NCI-H146 treated with DMSO at 0.1 percent for 48 hours (cell line): ENCODE measurements at regions not wholly inside any gene's neighbourhood (a gene's known extent, or its start where the extent isn't known, plus 50 kb on each side); places are given as distances from the start of the nearest gene placed in this dataset.
"Not testable (repeated sequence)": the region's sequence is repeated elsewhere in the genome, so short reads cannot be mapped to it uniquely, and the experiment has no call there.

Experiments used
- DNase-seq: peaks from one replicate; lab custom pipeline; 2025; ENCODE audit not compliant: unreplicated experiment; lab: John Stamatoyannopoulos, UW

GRCh38 chr6:168915855-168916254 lies 337.8 kb downstream of the THBS2 start:
- peak; percentile 30 for DNase-seq

- no peak for DNase-seq
Measured at GRCh38 chr6:168915242-168915641, 338.4 kb downstream of the THBS2 start.

DNA sequence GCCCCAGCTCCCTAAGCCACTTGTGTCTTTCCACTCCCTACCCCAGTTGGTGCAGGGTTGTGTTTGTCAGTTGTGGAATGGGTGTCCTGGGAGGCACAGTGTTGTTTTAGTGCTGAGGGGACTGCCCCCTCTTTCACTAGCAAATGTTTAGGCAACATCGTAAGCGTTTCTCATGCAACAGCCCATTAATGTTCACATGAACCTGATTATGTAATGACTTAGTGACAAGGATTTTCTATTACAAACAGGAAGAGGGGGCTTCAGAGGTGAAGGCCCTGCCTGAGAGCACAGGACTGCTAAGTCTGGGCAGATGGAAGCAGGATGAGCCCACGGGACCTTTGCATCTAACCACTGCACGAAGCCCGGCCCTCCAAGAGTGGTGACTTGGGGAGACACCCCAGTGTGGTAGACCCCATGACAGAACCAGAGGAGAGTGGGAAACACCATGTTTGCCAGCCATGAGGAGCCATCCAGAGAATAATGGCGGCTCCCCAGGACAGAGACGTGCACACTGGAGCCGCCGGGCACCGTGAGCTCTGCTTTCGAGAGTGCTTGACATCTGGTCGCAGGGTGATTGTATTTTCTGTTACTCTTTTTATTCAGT lies 339.7 kb downstream of the THBS2 start:
- DNase-seq, result no peak

GRCh38 chr6:168913231-168913865 lies 340.3 kb downstream of the THBS2 start:
- DNase-seq, result not testable (repeated sequence)

DNA sequence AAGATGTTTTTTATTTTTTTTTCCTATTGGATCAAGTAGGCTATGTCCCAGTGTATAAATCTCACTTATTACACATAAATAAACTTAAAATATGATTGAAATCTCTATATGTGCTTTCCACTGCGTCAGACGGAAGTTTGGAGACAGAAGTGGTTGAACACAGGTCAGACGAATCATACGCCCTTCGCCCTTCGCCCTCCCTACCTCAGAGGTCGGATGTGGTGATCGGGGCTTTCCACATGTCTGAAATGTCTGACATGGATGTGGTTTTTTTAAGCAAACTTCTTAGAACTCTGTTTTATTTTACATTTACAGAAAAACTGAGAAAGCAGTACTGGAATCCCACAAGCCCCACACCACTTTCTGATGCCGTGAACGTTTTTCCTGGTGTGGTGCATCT lies 344.4 kb downstream of the THBS2 start:
- DNase-seq, result no peak

DNA sequence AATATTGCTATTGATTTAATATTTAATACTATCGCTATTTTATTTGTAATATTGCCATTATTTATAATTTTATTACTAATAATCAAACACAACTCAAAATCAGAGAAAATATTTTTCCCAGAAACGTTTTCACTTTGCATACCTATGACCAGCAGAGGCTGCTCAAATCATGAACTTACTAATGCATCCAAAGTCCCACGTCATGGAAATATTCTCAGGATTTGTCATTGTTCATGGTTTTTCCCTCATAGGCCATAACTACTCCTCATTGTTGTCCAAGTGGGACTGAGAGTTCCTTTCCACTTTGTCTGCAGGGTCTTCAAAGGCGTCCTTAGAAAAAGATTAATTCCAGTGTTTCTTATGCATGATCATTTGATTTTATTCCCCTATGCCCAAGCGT lies 344.8 kb downstream of the THBS2 start:
- no peak for DNase-seq

DNA sequence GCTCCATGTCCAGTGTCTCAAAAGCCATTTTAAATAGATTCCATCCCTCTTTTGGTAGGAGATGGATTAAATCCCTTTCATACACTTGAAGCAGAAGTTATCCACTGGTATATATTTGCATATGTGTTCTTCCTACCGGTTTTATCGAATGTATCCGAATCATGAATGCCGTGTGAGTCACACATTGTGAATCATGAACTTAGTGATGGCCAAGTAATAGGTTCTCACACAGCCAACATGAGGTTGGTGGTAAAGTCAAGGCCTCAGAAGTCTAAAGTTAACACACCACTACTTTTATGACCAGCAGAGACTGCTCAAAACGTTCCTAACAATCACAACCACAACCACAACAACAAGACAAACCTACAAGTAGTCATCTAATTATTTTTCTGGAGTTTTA lies 345.5 kb downstream of the THBS2 start:
- DNase-seq, result no peak

DNA sequence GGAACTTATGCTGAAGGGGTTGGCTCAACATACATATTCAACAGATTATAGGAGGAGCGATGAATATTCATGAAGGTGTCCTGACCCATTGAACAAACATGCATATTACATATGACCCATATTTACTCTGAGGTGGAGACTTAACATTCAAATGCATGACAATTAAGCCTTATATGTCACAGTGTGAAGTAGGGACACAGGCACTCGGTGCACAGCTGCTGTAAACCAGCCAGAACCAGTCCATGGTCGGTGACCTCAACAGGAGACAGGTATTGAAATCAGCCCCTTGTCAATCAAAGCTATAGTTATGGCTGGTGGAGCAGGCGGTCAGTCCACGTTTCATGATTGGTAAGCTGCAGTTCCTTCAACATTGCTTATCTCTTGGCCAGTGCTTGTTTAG lies 347.3 kb downstream of the THBS2 start:
- no peak for DNase-seq

DNA sequence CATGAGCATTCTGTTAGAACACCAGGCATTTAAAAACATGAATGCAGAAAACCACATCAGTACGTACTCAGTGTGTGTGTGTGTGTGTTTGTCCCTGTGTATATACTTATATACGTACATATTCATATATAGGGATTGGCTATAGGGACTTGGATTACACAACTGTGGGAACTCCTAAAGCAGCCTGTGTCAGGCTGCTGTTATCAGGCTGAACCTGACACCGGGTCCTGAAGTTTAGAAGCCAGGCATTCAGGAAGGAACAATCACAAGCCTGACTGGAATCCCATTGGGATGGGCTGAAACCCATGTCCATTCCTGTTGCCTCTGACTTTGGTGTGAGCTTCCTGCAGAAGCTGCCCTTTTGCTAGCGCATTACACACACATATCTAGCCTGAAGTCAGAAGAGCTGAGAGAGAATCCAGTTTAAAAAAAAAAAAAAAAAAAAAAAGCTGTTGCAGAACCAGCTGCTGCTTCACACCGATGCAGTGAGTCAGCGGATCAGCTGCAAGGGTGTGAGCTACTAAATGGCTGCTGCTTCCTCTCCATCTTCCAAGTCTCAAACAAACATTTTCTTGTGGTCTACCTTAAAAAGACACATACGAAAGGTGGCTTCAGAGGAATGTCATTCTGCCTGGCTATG lies 348.1 kb downstream of the THBS2 start:
- no peak for DNase-seq

DNA sequence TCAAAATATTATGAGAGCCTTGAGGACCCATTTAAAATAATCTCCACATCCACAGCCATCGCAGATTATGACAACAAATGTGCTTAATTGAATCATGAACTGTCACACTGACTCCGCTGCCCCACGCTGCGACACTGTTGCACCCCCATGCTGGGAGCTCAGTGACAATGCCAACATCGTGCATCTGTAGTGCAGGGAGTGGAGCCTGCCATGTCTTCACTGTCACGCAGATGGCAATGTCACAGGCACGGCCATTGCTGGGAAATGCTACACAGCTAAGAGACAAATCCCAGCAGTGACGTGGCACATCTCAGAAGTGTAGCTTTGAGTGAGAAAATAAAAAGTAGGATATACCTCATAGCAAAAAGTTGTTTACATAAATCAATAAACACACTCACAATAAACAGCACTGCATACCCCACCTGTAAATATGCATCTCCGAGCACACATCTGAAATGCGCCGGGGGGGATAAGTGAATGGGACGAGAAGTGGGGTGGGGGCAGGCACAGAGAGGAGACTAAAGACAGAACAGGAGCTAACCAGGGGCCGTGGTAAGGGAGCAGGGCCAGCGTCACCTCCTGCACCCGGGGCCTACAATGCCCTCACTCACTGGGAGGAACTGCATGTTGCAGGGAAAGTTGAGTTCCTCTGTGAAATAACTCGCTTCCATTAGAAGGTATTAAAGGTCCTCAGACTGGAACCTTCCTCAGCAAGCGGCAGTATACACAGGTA lies 349.9 kb downstream of the THBS2 start:
- no peak for DNase-seq

DNA sequence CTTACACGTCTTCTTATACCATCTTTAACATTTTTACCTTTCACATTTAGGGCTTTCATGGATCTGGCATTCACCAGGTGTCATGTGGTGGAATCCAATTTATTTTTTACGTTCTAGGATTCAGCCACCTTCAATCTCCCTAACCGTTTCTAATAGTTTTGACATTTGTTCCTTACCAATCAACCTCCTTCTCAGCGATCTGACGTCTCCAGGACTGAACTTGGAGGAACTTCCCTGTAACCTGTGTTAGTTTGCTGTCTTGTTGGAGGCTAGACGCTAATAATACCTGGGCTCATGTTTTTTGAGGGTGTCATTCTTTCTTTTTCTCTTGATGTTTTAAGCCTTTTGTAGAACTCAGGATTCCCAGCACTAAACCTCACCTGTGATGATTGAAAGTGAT lies 351.6 kb downstream of the THBS2 start:
- no peak for DNase-seq

DNA sequence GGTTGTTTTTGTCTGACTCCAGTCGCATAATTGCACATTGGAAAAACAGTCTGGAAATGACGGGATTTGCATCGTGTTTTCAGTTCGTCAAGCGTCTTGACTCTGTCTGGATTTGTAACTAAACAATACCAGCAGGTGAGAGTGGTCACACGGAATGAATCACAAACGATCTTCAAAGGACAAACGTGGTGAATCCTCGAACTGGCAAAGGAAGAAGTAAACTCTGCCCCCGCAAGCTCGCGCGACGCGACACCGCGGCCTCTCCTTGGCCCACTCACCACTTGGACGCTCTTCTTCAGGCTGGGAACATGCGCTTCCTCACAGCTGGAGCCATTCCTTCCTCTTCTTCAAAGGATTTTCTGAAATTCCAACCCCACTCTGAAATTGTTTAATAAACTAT lies 352.6 kb downstream of the THBS2 start:
- no peak for DNase-seq

DNA sequence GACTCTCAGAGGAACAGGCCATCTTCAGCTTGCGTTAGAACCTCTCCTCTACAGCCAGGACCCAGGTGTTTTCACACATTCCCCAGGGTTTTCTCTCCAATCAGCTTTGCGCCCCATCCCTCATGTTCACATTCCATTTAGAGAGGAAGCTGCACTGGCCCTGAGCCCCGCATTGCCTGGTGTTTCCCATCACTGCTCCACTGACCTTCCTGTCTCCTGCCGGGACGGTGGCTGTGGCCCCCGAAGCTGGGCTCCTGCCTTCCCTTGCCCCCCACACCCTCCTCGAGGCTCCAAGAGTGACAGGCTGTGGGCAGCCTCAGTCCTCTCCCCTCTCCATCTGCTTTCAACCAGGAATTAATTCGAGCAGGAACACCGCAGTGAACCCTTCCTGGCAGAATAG lies 357.3 kb downstream of the THBS2 start:
- no peak for DNase-seq

DNA sequence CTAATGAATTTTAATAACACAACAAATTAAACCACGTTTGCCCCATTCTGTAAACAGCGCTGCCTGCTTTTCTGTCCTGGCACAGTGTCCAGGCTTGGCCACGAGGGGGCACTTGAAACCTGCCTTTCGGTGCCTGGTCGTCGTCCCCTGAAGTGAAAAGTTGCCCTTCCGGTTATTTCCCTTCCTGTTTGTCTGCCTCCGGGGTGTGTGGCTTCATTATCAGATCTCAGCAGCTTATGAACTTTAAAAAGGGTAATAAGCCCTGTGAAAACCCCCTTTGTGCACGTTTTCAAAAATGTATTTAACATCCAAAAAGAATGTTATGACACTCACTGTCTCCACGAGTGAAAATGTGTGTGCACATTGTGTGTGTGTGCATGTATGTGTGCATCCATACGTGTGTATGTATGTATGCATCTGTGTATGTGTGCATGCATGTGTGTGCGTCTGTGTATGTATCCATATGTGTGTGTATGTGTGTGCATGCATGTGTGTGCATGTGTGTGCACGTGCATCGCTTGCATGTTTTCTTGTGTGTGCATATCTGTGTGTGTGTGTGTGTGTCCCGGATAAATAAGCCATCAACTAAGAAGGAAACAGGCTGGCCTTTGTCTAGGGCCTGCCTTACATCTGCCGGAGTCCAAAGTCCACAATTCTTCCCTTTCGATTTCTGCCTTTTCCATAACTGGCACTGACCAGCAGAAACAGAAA lies 358.4 kb downstream of the THBS2 start:
- DNase-seq, result peak; percentile 90

GRCh38 chr6:168892031-168892430 lies 361.6 kb downstream of the THBS2 start:
- no peak for DNase-seq

- no peak for DNase-seq
Measured at GRCh38 chr6:168890981-168891365, 362.7 kb downstream of the THBS2 start.

GRCh38 chr6:168890306-168890980 lies 363.2 kb downstream of the THBS2 start:
- DNase-seq, result no peak

DNA sequence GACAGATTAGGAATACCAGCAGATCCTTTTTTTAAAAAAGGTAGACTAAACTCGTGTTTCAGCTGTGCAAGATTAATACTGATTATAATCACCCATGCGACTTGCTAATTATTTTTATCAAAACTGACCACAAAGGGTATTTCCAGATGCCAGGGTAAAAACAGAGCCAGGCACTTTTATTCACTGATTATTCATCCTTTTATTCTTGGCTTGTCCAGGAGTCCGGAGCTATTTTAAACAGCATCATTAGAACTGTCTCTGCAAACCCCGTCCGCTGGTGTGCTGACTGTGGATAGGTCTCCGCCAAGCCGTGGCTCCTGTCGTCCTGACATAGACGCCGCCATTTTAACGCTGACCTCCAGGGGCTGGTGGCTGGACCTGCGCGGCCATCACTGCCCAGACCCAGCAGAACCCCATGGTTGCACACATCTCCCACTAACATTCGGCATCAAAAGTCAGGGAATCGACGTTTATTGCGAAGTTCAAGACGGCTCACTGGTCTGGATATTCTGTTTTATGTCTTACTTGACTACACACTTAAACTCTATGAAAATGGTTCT lies 364.8 kb downstream of the THBS2 start:
- no peak for DNase-seq

DNA sequence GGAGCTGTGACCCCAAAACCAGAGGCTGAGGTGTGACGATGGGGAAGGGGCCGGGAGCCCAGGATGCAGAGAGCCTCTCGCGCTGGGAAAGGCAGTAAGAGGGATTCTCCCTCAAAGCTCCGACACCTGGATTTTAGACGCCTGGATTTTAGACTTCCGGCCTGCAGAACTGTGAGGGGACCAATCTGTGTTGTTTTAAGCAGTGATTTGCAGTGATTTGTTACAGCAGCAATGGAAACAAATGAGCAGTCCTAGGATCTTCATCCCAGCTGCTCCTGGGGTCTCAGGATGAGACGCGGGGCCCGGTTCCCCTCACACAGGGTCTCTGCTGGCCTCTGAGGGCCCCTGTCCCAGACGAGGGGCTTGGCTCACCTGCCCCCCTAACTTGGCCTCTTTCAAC lies 365.5 kb downstream of the THBS2 start:
- no peak for DNase-seq

DNA sequence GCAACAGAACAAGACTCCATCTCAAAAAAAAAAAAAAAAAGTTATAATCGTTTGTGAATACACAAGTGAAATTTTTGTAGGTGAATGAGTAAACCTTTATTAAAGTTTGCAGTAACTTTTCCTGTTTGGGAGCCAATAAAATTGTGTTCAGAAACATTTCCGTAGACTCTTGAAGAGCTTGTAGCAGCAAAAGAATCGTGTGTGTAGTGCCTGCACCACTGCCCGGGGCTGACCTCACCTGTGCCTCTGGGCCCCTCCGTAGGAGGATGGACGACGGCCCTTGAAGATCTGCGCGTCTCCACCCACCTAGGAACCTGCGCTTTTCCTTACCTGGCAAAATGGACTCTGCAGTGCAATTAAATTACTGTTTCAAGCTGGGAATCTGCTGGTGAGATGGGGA lies 366.0 kb downstream of the THBS2 start:
- DNase-seq, result no peak

DNA sequence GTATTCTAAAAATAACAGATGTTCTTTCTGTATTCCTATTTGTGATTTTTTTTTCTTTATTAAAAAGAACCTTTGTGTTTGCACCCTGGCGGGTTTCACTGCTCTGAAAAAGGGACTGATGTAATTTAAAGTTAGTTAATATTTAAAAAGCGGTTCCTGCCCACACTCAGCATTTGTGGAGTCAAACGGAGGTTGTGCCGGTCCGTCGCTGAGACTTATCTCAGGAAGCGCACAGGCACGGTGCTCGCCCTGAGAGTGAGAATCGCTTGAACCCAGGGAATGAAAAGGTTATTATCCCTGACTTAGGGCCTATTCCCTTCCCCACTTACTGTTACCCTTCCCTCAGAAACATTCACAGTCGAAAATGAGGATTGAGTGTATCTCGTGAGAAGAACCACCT lies 366.7 kb downstream of the THBS2 start:
- DNase-seq, result no peak
